ENCODE measurements at regions not wholly inside any gene's neighbourhood (a gene's known extent, or its start where the extent isn't known, plus 50 kb on each side); places are given as distances from the start of the nearest gene placed in this dataset.

DNA sequence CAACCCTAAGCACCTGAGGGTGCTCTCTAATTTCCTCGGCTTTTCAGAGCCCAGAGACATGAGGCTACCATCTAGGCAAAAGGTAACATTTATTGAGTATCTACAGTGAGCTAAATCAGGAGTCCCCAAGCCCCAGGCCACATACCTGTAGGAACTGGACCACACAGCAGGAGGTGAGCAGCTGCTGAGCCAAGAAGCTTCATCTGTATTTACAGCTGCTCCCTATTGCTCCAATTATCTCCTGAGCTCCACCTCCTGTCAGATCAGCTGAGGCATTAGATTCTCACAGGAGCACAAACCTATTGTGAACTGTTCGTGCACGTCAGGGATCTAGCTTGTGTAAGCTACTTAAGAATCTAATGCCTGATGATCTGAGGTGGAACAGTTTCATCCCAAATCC is 70.2 kb downstream of the RND3 start:
- DNase-seq = no peak

DNA sequence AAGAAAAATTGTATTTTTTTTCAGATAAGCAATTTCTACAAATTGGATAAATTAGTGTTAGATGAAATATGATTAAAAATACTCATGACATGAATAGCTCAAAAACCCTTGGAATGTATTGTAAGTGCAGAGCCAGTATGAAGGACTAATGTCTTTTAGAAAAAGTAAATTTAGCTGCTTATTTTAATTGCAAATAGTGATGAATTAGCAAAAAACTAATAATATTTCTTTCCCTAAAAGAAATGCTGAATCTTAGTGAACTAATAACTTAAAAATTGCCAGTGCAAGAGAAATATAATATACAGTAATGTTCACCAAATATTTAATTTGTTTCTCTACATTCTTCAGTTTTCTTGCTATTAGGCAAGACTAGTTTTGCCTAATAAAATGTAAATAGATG is 72.4 kb downstream of the RND3 start:
- DNase-seq = no peak

DNA sequence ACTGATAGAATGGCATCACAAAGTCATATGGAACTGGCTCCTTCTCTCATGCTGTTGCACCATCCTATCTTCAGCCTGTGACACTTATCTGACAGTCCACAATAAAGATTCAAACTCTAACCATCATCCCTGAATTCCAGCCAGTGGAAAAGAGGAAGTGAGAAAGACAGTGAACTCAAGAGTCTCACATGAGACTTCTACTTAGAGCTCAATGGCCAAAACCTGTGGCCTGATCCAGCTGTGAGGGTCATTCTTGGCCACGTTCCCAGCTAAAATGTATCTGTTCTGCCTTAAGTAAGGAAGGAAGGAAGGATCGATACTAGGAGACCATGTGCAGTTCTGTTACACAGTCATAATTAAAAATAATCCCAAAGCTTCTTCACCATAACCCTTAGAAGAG is 73.6 kb downstream of the RND3 start:
- DNase-seq = no peak

DNA sequence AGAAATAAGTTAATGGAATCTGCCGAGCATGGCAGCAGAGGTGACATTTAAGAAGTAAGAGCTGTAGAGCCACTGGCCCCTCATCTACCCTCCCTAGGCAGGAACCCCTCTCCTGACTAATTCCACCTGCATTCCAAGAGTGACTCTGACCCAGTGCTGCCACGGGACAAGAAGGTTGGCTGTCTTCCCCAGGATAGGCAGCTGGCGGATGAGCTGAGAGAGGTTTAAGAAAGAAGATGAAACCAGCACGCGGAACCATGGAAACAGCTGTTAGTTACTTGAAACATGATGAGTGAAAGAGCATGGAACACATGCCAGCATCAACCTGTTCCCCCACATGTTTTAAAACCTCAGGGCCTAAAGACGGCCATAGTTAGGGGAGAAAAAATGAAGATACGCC is 74.1 kb downstream of the RND3 start:
- no peak for DNase-seq

DNA sequence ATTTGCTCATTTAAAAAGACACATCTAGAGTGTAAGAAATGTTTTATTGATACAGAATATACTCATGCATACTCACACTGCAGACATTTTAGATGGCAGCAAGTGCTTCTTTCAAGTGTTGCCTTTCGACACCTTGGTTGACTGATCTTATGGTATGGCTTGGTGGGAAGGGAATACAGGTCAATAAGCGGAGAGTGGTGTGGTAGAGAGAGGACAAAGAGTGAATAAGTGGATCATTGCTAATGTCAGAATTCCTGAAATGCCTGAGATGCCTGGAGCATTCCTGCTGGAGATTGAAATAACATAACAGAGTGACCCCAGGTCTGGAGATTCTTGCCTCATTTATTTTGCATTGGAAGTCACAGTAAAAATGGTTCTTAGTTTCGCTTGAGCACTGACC is 76.7 kb downstream of the RND3 start:
- no peak for DNase-seq

DNA sequence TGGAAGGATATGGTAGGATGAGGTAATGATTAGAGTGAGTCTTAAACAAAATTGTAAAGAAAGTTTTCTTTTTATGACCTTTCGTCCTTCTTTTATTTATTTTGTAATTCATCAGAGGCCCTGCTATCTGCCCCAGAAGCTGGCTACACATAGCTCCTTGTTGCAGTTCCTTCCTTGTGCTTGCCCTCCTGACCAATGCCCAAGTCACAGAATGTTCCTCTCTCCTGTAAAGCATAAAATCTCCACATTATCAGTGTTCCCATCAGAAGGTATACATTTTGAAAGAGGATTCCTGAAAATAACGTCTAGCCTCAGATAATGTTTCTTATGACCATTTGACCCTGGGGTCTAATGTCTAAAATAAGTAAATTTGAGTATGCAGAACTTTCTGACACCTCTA is 78.3 kb downstream of the RND3 start:
- no peak for DNase-seq

DNA sequence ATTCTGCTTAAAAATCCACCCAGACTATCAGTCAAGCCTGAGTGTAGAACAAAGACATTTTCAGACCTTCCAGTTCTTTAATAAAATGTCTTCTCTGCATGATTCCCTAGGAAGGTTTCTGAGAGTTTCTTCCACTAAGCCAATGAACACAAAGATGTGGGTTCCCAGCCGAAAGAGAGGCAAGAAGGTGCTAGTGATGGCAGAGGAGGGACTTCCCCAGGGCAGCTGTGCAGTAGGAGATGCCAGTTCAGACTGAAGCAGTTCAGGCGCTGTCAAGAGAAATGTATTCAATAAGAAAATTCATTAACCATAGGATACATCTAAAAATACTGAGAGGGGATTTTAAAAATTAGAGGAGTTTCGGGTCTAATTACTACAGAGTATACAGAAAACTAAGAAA is 83.3 kb downstream of the RND3 start:
- no peak for DNase-seq

DNA sequence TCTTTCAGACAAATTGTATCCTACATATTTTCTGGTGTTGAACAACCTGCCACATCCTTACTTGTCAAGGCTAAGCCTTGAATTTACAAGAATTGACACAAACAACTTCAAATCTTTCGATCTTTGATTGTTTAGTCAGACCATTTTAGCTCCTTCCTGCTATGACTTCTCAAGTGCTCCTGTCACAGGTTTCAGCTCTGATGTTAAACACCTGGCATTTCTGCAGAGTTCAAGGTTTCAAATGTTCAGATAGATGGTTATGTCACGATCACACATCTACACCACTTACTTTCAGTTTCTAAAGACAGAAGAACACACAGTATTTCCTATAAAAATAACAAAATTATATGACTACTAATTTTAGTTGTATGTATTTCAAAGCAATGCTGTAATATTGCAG is 84.0 kb downstream of the RND3 start:
- DNase-seq = no peak

DNA sequence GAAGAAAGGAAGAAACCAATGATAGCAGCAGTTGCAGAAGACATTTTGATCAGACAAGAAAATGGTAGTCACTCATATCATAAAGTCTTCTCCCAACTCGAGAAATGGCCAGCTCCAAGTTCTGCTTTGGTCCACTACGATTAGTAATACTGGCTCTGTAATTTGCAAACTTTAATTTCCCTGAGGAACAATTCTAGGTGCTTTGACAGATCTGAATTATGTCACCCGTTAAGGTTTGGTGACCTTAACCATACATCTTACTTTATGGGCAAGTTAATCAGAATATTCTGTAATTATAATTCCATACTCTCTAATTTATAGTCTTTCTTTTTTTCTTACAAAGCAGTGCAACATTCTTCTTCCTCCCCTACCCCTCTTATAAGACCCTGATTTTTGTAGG is 84.5 kb downstream of the RND3 start:
- no peak for DNase-seq

DNA sequence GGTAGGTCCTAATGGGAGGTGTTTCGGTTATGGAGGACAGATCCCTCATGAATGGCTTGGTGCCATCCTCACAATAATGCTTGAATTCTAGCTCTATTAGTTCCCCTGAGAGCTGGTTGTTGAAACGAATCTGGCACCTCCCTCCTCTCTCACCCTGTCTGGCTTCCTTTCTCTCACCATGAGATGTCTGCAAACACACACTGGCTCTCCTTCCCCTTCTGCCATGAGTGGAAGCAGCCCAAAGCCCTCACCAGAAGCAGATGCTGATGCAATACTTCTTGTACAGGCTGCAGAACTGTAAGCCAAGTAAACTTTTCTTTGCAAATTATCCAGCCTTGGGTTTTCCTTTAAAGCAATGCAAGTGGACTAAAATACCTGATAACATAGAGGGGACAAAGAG is 86.6 kb downstream of the RND3 start:
- no peak for DNase-seq

DNA sequence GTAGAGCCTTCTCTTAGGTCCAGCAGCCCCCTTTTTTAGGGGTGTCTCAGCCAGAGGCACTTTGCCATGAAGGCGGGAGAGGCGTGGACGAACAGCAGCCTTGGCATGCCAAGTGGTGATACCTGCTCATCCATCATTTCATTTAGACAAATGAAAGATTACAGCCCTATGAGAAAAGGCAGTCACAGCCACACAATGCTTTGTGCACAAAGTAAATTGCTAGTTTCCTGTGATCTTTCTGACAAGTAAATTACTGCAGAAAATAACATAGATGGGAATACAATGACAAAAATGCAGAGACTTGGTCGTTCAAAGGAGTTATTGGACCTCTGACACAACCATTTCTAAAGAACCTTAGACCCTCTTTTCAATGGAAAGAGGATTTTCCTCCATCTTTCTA is 94.9 kb downstream of the RND3 start:
- DNase-seq = no peak

DNA sequence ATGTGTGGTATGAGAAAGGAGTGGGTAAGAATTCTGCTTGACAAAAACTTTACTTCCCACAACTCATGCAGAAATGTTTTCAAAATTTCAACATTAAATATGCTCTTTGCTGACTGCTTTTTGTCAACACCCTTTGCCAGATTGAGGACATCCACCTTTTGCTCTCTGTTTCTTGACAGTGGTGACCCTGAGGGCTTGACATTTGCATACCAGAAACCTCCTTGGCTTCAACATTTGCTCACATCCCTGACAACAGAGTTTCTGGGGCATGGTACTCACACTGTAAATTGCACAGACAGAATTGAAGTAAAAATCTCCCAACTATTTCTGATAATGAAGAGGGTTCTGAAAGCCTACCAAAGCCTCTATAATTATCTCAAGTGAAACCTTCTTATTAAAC is 95.7 kb downstream of the RND3 start:
- DNase-seq = no peak

DNA sequence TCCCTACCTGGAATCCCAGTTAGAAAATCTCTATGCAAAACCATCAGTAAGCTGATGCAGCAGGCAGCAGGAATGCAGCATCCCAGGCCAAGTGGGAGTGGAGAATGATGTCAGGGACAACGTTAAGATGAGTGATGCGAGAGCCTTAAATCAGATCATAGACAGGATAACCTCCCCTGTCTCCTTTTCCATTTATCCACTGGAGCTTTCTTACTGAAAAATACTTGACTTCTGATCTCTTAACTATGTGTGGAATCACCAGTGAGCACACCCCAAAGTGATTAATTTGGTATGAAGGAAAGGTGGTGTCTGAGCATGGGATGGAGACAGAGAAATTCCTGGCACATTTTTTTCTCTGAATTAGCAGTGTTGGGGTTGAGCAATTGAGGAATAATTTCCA is 98.0 kb downstream of the RND3 start:
- DNase-seq = no peak

DNA sequence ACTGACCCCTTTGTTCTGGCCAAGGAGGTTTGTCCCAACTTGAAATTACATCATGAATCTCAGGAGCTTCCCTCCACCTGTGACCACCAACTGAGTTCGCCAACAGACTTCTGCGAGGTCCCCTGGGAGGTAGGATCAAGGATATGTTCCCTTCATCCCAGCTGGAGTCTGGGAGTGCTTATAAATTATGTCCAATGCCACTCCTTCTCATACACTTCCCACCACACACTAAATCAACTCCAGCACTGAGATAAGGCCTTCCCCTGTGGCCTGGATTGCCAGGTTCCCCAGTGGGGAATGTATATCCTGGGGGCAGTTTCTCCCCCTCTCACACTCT is 99.2 kb downstream of the RND3 start:
- DNase-seq = no peak

DNA sequence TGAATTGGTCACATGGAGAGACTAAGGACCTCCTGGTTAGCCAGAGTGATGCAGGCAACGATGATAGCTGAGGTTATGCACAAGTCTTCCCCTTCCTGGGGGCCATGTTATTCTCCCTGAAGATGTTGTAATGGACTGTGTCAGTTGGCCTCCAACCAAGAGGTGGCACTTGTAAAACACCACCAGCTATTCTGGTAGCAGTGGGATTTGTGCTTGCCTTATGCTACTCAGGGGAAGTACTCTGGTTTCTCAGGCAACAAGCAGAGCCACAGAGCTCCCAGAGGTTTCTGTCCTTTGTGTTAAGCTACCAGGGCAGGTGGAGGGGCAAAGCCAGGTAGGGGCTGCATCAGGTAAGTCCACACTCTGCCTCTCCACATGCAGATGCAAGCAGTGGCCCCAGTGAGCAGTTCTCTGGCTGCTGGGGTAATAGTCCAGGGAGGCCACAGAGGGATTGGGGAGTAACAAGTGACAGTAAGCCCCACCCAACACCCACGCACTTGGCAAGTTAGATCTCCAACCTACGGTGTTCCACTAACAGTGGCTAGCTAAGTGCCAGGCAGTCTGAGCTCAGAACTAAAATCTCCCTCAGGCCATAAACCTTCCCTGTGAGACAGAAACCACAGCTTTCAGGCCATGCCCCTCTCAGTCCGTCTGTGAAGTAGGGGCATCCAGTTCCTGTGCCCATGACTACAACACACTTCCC is 99.7 kb downstream of the RND3 start:
- DNase-seq = no peak

DNA sequence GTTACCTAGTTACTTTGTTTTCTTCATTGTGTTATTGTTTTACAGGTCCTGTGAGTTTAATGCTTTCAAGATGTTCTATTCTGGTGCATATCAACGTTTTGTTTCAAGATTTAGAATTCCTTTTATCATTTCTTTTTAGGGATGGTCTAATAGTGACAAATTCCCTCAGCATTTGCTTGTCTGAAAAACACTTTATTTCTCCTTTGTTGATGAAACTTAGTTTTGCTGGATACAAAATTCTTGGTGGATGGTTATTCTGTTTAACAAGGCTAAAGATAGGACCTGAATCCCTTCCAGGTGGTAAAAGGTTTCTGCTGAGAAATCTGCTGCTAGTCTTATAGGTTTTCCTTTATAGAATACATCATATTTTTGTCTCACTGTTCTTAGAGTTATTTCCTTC is 102.3 kb downstream of the RND3 start:
- no peak for DNase-seq

DNA sequence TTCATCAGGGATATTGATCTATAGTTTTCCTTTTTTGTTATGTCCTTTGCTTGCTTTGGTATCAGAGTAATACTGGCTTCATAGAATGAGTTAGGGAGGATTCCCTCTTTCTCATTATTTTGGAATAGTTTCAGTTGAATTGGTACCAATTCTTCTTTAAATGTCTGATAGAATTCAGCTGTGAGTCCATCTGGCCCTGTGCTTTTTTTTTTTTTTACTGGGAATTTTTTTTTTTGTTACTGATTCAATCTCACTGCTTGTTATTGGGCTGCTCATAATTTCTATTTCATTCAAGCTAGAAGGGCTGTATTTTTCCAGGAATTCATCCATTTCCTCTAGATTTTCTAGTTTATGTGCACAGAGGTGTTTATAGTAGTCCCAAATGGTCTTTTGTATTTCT is 103.9 kb downstream of the RND3 start:
- no peak for DNase-seq

DNA sequence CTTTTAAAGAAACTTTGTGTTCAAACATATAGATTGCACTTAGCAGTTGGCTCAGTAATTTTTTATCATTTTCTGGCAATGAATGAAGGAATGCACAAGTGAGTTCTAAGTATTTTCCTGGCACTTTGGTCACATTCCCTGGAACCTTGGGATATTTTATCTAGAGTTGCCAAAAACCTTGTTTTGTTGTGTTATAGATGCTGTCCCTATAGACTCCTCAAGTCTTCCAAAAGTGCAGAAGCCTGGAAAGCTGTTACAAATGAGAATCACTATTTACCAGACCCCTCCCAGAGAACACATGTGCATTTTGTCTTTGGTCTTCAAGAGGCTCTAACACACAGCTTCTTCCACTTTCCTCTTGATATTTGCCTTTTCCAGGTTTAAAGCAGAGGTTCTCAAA is 108.3 kb downstream of the RND3 start:
- DNase-seq = no peak

DNA sequence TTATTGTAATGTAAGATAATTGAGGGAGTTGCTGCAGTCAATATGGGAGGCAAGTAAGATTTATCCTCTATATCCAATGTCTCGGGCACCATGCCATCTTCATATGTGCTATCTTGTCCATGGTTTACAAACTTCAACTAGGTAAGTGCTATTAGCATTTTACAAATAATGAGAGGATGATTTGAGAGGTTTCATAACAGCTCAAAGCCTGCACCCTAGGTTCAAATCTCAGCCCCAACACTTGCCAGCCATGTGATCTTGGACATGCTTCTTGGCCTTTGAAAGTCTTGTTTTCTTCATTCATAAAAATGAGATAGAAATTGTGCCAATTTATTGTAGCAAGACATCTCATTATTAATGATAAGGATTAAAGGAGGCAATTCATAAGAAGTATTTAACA is 108.8 kb downstream of the RND3 start:
- no peak for DNase-seq

DNA sequence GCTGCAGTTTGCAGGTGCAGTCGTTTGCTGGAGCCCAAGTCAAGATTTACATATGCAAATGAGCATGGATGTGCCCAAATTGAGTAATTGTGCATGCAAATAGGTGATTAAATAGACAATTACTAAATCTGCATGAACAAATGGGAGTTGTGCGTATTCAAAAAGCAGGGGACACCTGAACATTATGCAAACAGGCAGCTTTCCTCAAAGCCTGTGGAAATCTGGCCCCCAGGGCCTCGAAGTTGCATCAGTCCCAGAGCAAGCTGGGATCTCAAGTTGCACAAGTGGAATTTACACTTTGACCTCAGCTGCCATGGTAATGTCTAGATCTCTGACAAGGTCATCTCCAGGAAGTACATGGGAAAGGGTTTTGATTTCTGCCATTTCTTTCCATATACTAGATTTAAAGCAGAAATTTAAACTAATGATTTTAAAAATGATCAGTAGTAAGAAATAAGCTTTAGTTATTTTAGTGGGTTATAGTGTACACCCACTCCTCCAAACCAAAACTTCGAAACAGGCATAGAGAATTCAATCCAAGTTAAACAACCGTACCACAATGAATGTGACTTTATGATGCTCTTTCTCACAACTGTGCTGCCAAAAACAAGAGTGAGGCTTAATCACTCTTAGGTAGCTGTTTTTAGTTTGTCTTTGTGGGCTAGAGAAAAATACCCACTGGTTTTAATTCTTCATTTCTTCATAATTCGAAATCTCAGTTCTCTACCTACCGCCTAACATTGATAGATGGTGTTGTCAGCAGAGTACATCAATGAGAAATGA is 110.7 kb downstream of the RND3 start:
- DNase-seq = no peak

DNA sequence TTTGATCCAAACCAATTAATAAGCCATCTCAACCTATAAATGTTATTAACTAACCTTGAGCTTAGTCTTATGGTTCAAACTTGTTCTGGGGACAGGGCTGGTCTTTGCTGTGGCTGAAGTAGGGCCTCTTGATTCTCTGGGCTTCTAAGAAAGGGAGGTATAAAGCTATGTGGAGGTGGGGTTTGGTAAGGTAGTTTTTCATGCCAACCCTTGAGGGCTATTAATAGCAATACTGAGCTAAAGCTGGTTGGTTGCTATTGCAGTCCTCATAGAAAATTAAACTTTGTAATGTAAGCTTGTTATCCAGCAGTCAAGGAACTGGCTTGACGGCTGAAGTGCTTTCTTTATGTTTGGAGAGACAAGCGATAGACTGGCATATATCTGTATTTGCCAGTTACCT is 112.1 kb downstream of the RND3 start:
- DNase-seq = no peak

DNA sequence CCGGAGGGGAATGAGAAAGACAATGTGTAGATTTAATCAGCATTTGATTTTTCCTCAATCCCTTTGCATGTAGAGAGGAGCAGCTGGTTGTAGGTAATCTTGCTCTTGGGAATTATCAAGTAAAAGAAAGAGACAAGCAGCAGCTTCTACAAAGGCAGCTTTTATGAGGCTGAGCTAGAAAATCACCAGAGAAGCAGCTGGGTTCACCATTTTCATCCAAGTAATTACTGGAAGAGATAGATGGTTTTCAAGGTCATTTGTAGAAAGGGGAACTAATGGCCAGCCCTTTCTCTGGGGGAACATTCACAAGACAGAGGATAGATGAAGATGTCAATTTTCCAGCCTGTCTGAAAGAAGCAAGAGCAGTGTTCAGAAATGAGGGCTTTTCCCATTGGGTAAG is 113.0 kb downstream of the RND3 start:
- DNase-seq = no peak

DNA sequence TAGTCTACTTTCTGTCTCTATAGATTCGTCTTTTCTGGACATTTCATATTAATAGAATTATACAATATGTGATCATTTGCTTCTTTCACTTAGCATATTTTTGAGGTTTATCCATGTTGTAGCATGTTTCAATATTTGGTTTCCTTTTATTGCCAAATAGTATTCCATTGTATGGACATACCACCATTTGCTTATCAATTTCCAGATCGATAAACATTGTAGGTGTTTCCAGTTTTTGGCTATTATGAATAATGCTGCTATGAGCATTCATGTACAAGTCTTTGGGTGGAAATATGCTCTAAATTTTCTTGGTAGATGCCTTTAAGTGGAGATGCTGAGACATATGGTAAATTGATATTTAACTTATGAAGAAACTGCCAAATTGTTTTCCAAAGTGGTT is 114.1 kb downstream of the RND3 start:
- DNase-seq = no peak

DNA sequence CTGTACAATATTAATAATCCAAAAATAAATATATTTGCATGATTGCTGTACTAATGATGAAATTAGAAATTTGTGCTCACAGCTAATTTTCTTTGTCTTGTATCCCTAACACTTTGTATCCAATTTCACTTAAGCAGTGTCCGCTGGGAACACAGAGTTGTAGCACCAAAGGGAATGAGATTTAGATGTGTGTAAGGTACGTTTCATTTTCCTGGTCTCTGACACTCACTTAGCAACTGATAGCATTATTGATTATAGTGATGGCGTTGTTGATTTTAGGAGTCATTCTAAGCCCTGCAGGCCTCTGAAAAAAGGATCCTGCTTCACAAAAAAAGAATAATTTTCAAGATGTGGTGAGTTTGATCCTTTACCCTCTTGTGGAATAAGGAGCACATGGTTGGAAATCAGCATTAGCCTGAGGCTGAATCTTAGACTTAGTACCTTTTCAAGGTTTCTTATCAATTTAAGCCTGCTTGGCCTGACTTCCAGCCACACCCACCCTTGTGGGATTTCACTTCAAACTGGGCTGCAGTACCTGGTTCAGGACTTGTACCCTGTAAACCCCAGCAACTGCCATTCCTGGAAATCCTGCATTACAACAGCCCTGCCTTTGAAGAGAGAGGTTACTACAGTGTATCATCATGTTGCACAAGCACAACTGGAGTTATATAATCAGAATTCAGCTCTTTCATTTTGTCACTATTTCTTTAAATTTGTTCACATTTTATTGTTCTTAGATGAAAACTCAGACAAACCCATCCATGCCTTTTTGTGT is 116.2 kb downstream of the RND3 start:
- DNase-seq = no peak
